ENCODE measurements at regions not wholly inside any gene's neighbourhood (a gene's known extent, or its start where the extent isn't known, plus 50 kb on each side); places are given as distances from the start of the nearest gene placed in this dataset.
A peak's percentile ranks its signal among the peaks of the same experiment; 100 is the strongest.

- Histone ChIP-seq H2BK12ac (ENCODE audit: low read length) (no peak overlapping the region), H3K14ac (ENCODE audit: low read length) (no peak overlapping the region), H3K4me1 (ENCODE audit: control insufficient read depth in 2 of 2, insufficient read depth in 1 of 2, low read depth in 1 of 2, low read length in 2 of 2) (no peaks in the 10 kb centered on the region), H3K79me1 (ENCODE audit: low read depth, low read length) (no peaks in the 10 kb centered on the region), H3K27ac (replicated peaks; ENCODE audit: low read length) (peak overlapping the region; percentile 34), H4K91ac (ENCODE audit: low read depth, low read length, poor library complexity) (no peak overlapping the region), H3K18ac (ENCODE audit: low read length) (no peak overlapping the region), H3K23ac (ENCODE audit: low read depth, low read length, poor library complexity) (no peak overlapping the region), H3K4ac (ENCODE audit: low read length) (no peak overlapping the region), H4K8ac (ENCODE audit: low read depth, low read length) (no peak overlapping the region), H3K4me2 (ENCODE audit: insufficient read depth, low read length, poor library complexity, severe bottlenecking) (no peak overlapping the region), H3K36me3 (replicated peaks in 1 of 2; ENCODE audit: control insufficient read depth in 2 of 2, insufficient read depth in 2 of 2, low read length in 2 of 2) (no peaks in the 10 kb centered on the region), H3K27me3 (ENCODE audit: control insufficient read depth in 3 of 3, insufficient read depth in 3 of 3, low read depth in 1 of 3, low read length in 3 of 3) (no peaks in the 10 kb centered on the region), H3K9me3 (replicated peaks in 1 of 2; ENCODE audit: control insufficient read depth in 2 of 2, insufficient read depth in 1 of 2, low read depth in 1 of 2, low read length in 2 of 2) (no peaks in the 10 kb centered on the region), H2BK15ac (ENCODE audit: low read length) (no peak overlapping the region), H2BK5ac (ENCODE audit: low read length) (no peak overlapping the region), H2AK5ac (ENCODE audit: low read depth, low read length) (no peak overlapping the region), H3K9ac (ENCODE audit: low read depth, low read length, poor library complexity) (no peak overlapping the region), H2AFZ (ENCODE audit: low read length) (no peak overlapping the region), H2BK120ac (ENCODE audit: low read depth, low read length) (no peak overlapping the region), H3K4me3 (ENCODE audit: low read length in 2 of 2) (no peak overlapping the region)
- peak; percentile 53 for DNase-seq (ENCODE audit: low spot score)
These were observed 803.1 kb upstream of the COX7C start for GRCh38 chr5:85814596-85814995.

DNA sequence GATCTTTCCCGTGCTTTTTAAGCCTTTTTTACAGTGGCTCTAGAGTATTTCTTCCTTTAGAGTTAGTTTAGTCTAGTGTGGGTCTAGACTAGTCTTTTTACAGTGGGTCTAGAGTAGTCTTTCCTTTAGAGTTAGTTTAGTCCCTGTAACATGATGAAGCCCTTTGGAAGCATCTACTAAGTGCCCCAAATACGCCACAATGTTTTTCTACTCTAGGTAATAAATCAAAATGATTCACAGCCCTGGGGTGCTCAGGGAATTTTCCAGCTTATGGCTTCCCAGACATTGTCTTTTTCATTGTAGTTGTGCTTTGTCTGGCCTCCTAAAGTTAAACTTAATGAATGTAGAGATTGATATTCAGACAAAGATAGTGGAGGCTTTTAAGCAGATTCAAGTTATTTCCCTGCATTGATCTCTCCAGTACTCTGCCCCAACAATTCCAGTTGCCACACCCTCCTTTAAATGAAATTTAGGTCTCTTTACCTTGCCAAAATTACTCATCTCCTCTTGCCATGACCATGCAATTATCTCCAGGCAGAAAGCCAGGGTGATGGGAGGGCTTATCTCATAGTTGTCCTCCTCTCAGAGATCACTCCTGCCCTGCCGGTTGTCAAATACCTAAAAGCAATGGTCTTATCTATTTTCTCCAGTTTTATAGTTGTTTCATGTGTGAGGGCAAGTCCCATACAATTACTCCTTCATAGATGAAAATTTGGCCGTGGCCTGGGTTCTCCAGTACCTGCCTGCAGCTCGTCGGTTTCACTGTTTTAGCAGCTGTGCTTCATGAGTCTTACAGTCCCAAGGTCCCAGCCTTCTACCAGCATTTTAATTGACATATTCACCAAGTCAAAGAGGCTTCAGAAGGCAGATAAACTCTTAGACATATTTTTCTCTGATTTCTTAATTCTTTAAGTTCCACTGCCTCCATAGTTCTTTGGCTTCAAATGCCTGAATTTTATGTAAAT is 794.0 kb upstream of the COX7C start:
- no peak for DNase-seq (ENCODE audit: low spot score)
- Histone ChIP-seq H3K4me2 (ENCODE audit: insufficient read depth, low read length, poor library complexity, severe bottlenecking) (no peak overlapping the region), H2BK15ac (ENCODE audit: low read length) (no peak overlapping the region), H2BK12ac (ENCODE audit: low read length) (no peak overlapping the region), H2BK5ac (ENCODE audit: low read length) (no peak overlapping the region), H3K14ac (ENCODE audit: low read length) (no peak overlapping the region), H4K8ac (ENCODE audit: low read depth, low read length) (no peak overlapping the region), H3K79me1 (ENCODE audit: low read depth, low read length) (no peaks in the 10 kb centered on the region), H2AFZ (ENCODE audit: low read length) (no peak overlapping the region), H3K18ac (ENCODE audit: low read length) (no peak overlapping the region), H3K27ac (replicated peaks; ENCODE audit: low read length) (no peak overlapping the region), H3K9ac (ENCODE audit: low read depth, low read length, poor library complexity) (no peak overlapping the region), H2BK120ac (ENCODE audit: low read depth, low read length) (no peak overlapping the region), H3K23ac (ENCODE audit: low read depth, low read length, poor library complexity) (no peak overlapping the region), H3K4me1 (ENCODE audit: control insufficient read depth in 2 of 2, insufficient read depth in 1 of 2, low read depth in 1 of 2, low read length in 2 of 2) (no peaks in the 10 kb centered on the region), H3K27me3 (ENCODE audit: control insufficient read depth in 3 of 3, insufficient read depth in 3 of 3, low read depth in 1 of 3, low read length in 3 of 3) (no peaks in the 10 kb centered on the region), H4K91ac (ENCODE audit: low read depth, low read length, poor library complexity) (no peak overlapping the region), H3K4me3 (ENCODE audit: low read length in 2 of 2) (no peak overlapping the region), H3K9me3 (replicated peaks in 1 of 2; ENCODE audit: control insufficient read depth in 2 of 2, insufficient read depth in 1 of 2, low read depth in 1 of 2, low read length in 2 of 2) (no peaks in the 10 kb centered on the region), H3K4ac (ENCODE audit: low read length) (no peak overlapping the region), H3K36me3 (replicated peaks in 1 of 2; ENCODE audit: control insufficient read depth in 2 of 2, insufficient read depth in 2 of 2, low read length in 2 of 2) (no peaks in the 10 kb centered on the region), H2AK5ac (ENCODE audit: low read depth, low read length) (no peak overlapping the region)
- WGBS, 2 donors (ENCODE audit: extremely low coverage in 2 of 2, insufficient read length in 2 of 2, insufficient replicate concordance in 1 of 2): no CpG with 5 or more reads among the region's 6 CpGs

DNA sequence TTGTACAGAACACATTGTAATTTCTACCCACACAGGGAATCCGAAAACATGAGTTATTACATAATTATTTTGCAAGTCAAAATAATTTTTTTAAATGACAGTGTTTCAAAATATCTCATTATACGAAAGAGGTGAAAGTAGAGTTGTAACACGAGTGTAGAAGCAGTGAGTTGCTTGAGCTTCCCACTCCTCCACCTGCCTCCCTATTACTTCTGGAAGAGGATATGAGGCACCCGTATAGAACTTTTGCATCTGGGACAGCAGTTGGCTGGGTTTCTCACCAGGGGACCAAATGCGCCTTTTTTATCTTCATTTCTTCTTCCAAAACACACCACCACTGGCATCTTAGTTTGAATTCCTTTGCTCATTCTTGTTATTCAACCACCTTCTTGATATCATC is 779.0 kb upstream of the COX7C start:
- Histone ChIP-seq H2BK12ac (ENCODE audit: low read length) (no peak overlapping the region), H3K9ac (ENCODE audit: low read depth, low read length, poor library complexity) (no peak overlapping the region), H3K14ac (ENCODE audit: low read length) (no peak overlapping the region), H4K8ac (ENCODE audit: low read depth, low read length) (no peak overlapping the region), H2BK120ac (ENCODE audit: low read depth, low read length) (no peak overlapping the region), H2AFZ (ENCODE audit: low read length) (no peak overlapping the region), H3K36me3 (replicated peaks in 1 of 2; ENCODE audit: control insufficient read depth in 2 of 2, insufficient read depth in 2 of 2, low read length in 2 of 2) (no peaks in the 10 kb centered on the region), H3K4ac (ENCODE audit: low read length) (no peak overlapping the region), H3K4me1 (ENCODE audit: control insufficient read depth in 2 of 2, insufficient read depth in 1 of 2, low read depth in 1 of 2, low read length in 2 of 2) (no peaks in the 10 kb centered on the region), H3K23ac (ENCODE audit: low read depth, low read length, poor library complexity) (no peak overlapping the region), H3K27ac (replicated peaks; ENCODE audit: low read length) (no peak overlapping the region), H3K18ac (ENCODE audit: low read length) (no peak overlapping the region), H2AK5ac (ENCODE audit: low read depth, low read length) (no peak overlapping the region), H3K27me3 (ENCODE audit: control insufficient read depth in 3 of 3, insufficient read depth in 3 of 3, low read depth in 1 of 3, low read length in 3 of 3) (no peaks in the 10 kb centered on the region), H4K91ac (ENCODE audit: low read depth, low read length, poor library complexity) (no peak overlapping the region), H2BK15ac (ENCODE audit: low read length) (no peak overlapping the region), H3K4me3 (ENCODE audit: low read length in 2 of 2) (no peak overlapping the region), H3K9me3 (replicated peaks in 1 of 2; ENCODE audit: control insufficient read depth in 2 of 2, insufficient read depth in 1 of 2, low read depth in 1 of 2, low read length in 2 of 2) (no peaks in the 10 kb centered on the region), H3K79me1 (ENCODE audit: low read depth, low read length) (no peaks in the 10 kb centered on the region), H2BK5ac (ENCODE audit: low read length) (no peak overlapping the region), H3K4me2 (ENCODE audit: insufficient read depth, low read length, poor library complexity, severe bottlenecking) (no peak overlapping the region)
- DNase-seq (ENCODE audit: low spot score): no peak
- WGBS, 2 donors (ENCODE audit: extremely low coverage in 2 of 2, insufficient read length in 2 of 2, insufficient replicate concordance in 1 of 2): no CpG with 5 or more reads among the region's 5 CpGs

- Histone ChIP-seq H3K9me3 (replicated peaks in 1 of 2; ENCODE audit: control insufficient read depth in 2 of 2, insufficient read depth in 1 of 2, low read depth in 1 of 2, low read length in 2 of 2) (no peaks in the 10 kb centered on the region), H2BK15ac (ENCODE audit: low read length) (no peak overlapping the region), H3K79me1 (ENCODE audit: low read depth, low read length) (no peaks in the 10 kb centered on the region), H2BK120ac (ENCODE audit: low read depth, low read length) (no peak overlapping the region), H2BK5ac (ENCODE audit: low read length) (no peak overlapping the region), H3K27ac (replicated peaks; ENCODE audit: low read length) (no peak overlapping the region), H4K91ac (ENCODE audit: low read depth, low read length, poor library complexity) (no peak overlapping the region), H3K4me2 (ENCODE audit: insufficient read depth, low read length, poor library complexity, severe bottlenecking) (no peak overlapping the region), H3K4me3 (ENCODE audit: low read length in 2 of 2) (no peak overlapping the region), H2AFZ (ENCODE audit: low read length) (no peak overlapping the region), H3K18ac (ENCODE audit: low read length) (no peak overlapping the region), H3K9ac (ENCODE audit: low read depth, low read length, poor library complexity) (no peak overlapping the region), H2BK12ac (ENCODE audit: low read length) (no peak overlapping the region), H3K36me3 (replicated peaks in 1 of 2; ENCODE audit: control insufficient read depth in 2 of 2, insufficient read depth in 2 of 2, low read length in 2 of 2) (no peaks in the 10 kb centered on the region), H2AK5ac (ENCODE audit: low read depth, low read length) (no peak overlapping the region), H3K23ac (ENCODE audit: low read depth, low read length, poor library complexity) (no peak overlapping the region), H3K27me3 (ENCODE audit: control insufficient read depth in 3 of 3, insufficient read depth in 3 of 3, low read depth in 1 of 3, low read length in 3 of 3) (no peaks in the 10 kb centered on the region), H4K8ac (ENCODE audit: low read depth, low read length) (no peak overlapping the region), H3K4ac (ENCODE audit: low read length) (no peak overlapping the region), H3K4me1 (ENCODE audit: control insufficient read depth in 2 of 2, insufficient read depth in 1 of 2, low read depth in 1 of 2, low read length in 2 of 2) (no peaks in the 10 kb centered on the region), H3K14ac (ENCODE audit: low read length) (no peak overlapping the region)
- no CpG with 5 or more reads among the region's 2 CpGs for WGBS, 2 donors (ENCODE audit: extremely low coverage in 2 of 2, insufficient read length in 2 of 2, insufficient replicate concordance in 1 of 2)
- DNase-seq (ENCODE audit: low spot score): no peak
These were observed 776.1 kb upstream of the COX7C start for GRCh38 chr5:85841653-85842052.

All from neuronal stem cell (in vitro differentiated cells).